CD4-positive, alpha-beta T cell treated with Interleukin-21 for 1 hour (primary cell): ENCODE measurements at regions not wholly inside any gene's neighbourhood (a gene's known extent, or its start where the extent isn't known, plus 50 kb on each side); places are given as distances from the start of the nearest gene placed in this dataset.

Experiments
- DNase-seq: peaks from one replicate; pipeline ENCODE4 v3.0.0-alpha.2; 2020

DNA sequence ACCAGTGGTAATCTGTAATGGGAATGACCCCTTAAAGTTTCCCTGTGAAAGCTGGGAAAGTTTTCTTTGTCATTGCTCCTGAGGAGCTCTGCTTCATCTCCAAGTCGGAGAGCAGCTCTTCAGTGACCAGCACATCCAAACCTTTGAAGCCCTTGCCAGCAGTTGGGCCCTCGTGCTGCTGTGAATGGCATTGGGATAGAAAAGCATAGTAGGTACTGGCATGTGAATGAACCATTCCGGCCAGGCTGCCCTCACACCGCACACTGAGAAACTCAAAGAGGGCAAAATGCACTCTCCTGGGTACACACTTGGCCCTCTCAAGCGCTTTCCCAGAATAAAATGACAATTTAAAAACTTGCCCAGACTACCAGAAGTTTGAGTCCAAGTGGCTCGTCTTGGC, 1135.0 kb upstream of the WWC1 start:
- no peak for DNase-seq

- DNase-seq, result no peak
Measured at GRCh38 chr5:167158588-167158987, 1132.9 kb upstream of the WWC1 start.

- DNase-seq, result no peak
Measured at GRCh38 chr5:167160388-167160787, 1131.1 kb upstream of the WWC1 start.

- DNase-seq, result no peak
Measured at GRCh38 chr5:167166696-167167095, 1124.7 kb upstream of the WWC1 start.

- no peak for DNase-seq
Measured at GRCh38 chr5:167167191-167167795, 1124.2 kb upstream of the WWC1 start.

DNA sequence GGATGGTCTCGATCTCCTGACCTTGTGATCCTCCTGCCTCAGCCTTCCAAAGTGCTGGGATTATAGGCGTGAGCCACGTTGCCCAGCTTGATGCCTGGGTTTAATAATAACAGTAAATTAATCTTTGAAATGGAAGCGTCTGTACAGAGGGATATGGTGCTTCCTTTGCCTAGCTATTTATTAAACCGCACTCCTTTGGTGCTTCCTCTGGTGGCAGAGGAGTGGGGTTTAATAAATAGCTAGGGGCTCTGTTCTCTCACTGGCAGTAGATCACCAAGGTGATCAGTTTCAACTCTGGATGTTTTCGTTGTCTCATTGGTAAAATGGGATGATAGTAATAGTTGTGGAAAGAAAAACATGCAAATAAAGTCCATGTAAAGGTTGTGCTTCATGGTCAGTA, 1122.5 kb upstream of the WWC1 start:
- no peak for DNase-seq

DNA sequence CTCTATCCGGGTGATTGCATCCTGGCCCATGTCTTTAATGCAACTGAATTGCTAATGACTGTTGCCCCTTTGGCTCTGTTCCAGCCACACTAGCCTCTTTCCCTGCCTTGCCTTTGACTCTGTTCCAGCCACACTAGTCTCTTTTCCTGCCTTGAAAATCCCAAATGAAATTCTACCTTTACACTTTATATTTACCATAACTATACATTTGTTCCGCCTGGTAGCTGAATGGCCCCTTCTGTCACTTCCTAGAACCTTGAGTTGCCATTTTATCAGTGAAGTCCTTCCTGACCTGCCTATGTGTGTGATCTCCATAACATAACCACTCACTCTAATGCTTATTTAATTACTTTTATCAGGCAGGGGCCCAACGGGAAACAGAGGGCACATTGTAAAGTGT, 1120.4 kb upstream of the WWC1 start:
- DNase-seq, result no peak

DNA sequence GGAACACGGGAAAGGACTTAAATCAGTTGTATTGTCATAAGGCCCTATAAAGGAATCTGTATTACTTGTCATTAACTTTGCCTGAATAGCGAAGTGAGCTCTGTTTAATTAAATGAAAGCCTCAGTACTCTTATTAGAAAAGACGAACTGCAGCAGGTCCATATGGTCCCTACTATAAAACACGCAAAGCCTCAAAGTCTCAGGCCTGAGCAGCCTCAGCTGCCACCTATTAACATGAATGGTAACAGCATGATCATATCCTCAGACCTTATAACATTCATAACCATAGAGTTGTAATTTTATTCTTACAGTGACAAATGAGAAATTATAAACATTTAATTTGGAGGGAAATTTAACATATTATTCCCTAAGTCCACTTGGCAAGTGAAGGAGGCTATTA, 1113.7 kb upstream of the WWC1 start:
- DNase-seq, result no peak

DNA sequence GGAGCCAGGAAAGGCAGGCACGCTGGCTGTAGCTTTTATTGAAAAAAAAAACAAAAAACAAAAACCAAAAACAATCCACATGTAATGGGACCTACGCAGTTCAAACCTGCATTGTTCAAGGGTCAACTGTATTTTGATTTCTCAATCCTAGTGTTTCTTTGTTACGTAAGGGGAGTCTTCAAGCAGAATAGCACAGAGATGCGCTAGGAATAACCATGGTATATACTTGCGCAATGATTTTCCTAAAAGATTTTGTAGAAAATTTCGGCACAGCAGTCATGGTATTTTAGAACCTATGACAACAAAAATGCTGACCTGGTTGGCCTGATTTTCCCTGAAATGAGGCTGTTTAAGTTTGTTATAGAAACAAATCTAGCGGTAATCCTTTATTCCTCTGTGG, 1110.5 kb upstream of the WWC1 start:
- DNase-seq, result no peak

GRCh38 chr5:167205881-167206280, 1085.6 kb upstream of the WWC1 start:
- DNase-seq, result no peak

- DNase-seq, result no peak
Measured at GRCh38 chr5:167207081-167207480, 1084.4 kb upstream of the WWC1 start.

DNA sequence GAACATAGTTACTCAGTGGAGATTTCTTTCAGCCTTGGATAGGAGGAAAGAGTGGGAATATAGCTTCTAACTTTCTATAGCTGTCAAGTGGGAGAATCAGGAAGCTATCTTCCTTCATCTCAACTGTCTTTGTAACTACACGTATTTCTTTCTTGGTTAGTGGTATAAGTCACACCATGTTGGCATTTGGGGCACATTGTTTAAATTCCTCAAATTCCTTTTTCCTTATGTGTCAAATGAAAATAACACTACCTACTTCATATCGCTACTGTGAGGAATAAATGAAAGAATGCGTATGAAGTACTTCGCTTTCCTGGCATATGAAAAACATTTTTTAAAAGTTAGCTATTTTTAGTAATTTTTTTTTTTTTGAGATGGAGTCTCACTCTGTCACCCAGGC, 1082.5 kb upstream of the WWC1 start:
- DNase-seq, result no peak

DNA sequence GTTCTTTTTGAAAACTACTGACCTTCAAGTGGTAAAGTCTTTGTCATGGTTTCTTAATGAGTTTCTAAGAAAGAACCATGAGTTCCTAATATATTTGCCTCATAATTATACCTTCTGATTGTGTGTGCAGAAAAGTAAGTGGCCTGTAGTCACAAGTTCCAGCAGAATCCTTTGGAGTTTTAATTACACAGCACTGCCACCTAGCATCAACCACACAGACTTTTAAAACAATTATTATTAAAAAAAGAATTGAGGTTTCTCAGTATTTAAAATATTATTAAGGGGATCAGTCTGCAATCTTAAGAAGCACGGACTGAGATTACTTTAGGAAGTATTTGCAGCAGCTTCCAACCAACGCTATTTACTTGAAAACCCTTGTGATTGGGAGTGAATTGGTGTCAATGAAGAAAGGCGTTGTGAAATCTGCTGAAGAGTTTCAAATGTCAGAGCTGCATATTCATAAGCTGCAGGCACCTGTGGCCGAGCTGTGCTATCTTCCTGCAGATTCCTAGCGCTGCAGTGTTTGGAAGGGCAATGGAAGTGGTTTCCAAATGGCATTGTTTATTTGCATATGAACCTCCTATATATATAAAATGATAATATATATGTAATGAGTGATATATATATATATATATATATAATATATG, 1074.2 kb upstream of the WWC1 start:
- no peak for DNase-seq

DNA sequence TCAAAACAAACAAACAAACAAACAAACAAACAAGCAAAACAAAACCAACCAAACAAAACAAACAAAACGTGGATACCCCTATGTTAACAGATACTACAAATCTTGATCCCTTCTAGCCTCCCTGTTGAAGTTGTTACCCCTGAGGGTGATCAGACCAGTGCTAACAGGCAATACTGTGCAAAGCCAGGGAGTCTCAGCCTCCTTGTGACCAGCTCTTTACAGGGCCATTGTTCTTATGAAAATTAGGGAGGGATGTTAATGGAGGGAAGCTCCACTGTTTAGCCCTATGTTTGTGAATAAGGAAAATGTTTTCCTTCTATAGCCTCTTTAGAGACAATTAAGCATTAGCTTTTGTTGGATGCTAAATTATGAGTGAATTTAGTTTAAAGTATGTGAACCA, 1072.1 kb upstream of the WWC1 start:
- DNase-seq, result no peak

GRCh38 chr5:167226386-167226785, 1065.1 kb upstream of the WWC1 start:
- DNase-seq, result no peak

DNA sequence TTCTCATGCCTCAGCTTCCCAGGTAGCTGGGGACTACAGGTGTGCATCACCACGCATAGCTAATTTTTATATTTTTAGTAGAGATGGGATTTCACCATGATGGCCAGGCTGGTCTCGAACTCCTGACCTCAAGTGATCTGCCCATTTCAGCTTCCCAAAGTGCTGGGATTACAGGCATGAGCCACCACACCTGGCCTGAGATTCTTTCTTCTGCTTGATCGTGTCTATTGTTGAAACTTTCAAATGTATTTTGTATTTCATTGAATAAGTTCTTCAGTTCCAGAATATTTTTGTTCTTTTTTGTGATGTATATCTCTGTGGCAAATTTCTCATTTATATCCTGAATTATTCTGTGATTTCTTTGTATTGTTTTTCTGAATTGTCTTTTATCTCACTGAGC, 1063.3 kb upstream of the WWC1 start:
- DNase-seq, result no peak

GRCh38 chr5:167229751-167230150, 1061.7 kb upstream of the WWC1 start:
- no peak for DNase-seq

- no peak for DNase-seq
Measured at GRCh38 chr5:167230414-167230813, 1061.0 kb upstream of the WWC1 start.

DNA sequence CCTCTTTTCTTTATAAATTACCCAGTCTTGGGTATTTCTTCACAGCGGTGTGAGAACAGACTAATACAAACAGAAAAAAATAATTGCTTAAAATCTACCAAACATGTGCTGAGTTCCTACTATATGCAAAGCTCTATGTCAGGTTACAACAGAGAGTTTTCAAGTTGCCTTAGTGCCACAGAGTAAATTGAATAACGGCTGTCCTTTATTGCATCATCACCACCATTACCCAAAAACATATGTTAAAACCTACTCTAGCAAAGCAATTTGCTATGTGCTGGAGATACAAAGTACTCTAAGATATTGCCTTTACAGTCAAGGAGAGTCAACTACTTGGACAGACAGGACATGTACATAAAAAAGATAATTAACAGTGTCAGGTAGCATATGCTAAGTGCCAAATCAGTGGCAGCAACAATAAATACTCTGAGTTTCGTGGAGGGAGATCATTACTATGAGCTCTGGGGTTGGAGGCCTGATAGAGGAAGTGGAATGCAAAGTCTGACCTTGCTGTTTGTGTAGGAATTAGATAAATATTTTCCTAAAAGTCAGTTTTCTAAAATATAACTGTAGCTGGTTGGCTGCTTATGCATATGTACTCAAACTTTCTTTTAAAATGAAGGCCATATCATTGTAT, 1058.7 kb upstream of the WWC1 start:
- DNase-seq, result no peak

GRCh38 chr5:167233507-167234220, 1057.8 kb upstream of the WWC1 start:
- DNase-seq, result no peak

DNA sequence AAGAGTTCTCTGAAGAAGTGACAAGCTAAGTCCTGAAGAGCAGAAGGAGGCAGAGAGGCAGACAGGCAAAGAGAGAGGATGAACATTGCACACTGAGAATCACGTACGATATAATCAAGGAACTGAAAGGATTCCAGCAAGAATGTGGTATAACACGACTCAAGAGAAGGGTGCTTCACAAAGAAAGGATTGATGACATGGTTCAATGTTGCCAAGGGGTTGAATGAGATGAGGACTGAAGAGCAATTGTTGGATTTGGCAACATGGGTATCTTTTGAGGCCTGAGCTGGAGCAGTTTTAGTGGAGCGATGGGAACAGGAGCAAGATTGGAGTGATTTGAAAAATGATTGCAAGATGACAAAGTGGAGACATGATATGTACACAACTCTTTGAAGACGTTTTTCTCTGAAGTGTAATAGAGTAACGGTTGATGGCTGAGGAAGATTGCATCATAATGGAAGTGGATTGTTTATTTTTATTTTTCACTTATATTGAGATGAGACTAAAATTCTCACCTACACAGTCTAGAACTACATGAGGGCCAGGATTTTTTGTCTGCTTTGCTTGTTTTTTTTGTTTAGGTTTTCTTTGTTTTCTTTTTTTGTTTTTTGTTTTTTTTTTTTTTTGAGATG, 1049.9 kb upstream of the WWC1 start:
- DNase-seq, result no peak

GRCh38 chr5:167242701-167243100, 1048.7 kb upstream of the WWC1 start:
- DNase-seq, result no peak

DNA sequence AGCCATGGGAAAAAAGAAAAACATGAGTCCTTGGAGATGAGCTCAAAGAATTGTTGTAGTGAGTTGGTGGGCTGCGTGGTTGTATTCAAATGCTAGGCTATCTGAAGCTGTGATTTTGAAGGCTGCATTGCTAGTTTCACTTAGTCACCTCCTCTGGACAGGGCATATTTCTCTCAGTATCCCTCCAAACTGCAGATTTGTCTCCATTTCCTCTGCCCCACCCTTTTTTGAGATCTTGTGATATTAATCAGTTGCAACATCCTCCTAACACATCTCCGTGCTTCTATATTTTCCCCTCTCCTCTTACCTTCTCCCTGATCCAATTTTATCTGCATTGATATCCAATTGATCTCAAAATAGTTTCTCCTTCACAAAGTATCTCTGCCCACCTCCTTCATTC, 1048.0 kb upstream of the WWC1 start:
- no peak for DNase-seq

GRCh38 chr5:167244583-167244982, 1046.9 kb upstream of the WWC1 start:
- DNase-seq, result no peak
